Nephron progenitor cell (in vitro differentiated cells): ENCODE measurements at regions not wholly inside any gene's neighbourhood (a gene's known extent, or its start where the extent isn't known, plus 50 kb on each side); places are given as distances from the start of the nearest gene placed in this dataset.

ENCODE experiments used
- DNase-seq: peaks from one replicate; pipeline ENCODE4 v3.0.0; 2021
- H3K27ac Mint-ChIP-seq: 2 replicates; pipeline ENCODE4 v1.8.0; 2021; ENCODE audit warnings: mild to moderate bottlenecking, moderate library complexity, mixed read lengths
- H3K27me3 Mint-ChIP-seq: 2 replicates; pipeline ENCODE4 v1.8.0; 2021; ENCODE audit warnings: mild to moderate bottlenecking, low read depth, mixed read lengths; ENCODE audit not compliant: poor library complexity
- H3K36me3 Mint-ChIP-seq: 2 replicates; pipeline ENCODE4 v1.8.0; 2021; ENCODE audit warnings: low read depth, mixed read lengths
- H3K4me1 Mint-ChIP-seq: 2 replicates; pipeline ENCODE4 v1.8.0; 2021; ENCODE audit warnings: mixed read lengths
- H3K4me3 Mint-ChIP-seq: 2 replicates; pipeline ENCODE4 v1.8.0; 2021; ENCODE audit warnings: mild to moderate bottlenecking, moderate library complexity, mixed read lengths
- H3K9me3 Mint-ChIP-seq: 2 replicates; pipeline ENCODE4 v1.8.0; 2021; ENCODE audit warnings: mild to moderate bottlenecking, moderate library complexity, mixed read lengths
- CTCF ChIP-seq: fragments of 200-600 bp; sonication (generic); IDR thresholded peaks from 2 replicates; pipeline ENCODE4 v1.5.0; 2021; ENCODE audit warnings: antibody characterized with exemption

DNA sequence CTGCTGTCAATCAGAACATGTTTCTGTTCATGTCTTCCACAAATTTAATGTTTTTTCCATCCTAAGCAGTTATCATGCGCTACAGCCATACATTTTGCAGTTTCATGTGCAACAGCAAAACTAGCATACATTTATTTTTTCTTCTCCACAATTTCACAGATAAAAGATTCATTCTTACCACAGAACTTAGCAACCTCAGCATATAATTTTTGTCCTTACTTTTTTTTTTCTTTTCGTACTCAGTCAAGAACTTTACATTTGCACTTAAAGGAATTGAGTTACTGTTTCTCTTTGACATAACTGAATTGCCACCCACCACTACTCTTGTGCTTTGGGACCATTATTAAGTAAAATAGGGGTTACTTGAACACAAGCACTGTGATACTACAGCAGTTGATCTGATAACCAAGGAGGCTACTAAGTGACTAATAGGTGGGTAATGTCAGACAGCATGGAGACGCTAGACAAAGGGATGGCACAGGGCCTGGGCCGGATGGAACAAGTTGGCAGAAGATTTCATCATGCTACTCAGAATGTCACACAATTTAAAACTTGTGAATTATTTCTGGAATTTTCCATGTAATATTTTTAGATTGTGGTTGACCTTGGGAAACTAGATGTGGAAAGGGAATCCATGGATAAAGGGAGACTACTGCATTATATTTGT lies 50.2 kb upstream of the LHX8 start:
- Mint-ChIP-seq H3K27me3 (peaks cover 76% of the 10 kb centered on the region), H3K4me1 (no peaks in the 10 kb centered on the region), H3K27ac (no peak overlapping the region), H3K9me3 (no peaks in the 10 kb centered on the region), H3K36me3 (no peaks in the 10 kb centered on the region), H3K4me3 (no peak overlapping the region)
- no peak for DNase-seq
- no peak for TF ChIP-seq CTCF
